ENCODE measurements at regions not wholly inside any gene's neighbourhood (a gene's known extent, or its start where the extent isn't known, plus 50 kb on each side); places are given as distances from the start of the nearest gene placed in this dataset.
"Not testable (repeated sequence)": the region's sequence is repeated elsewhere in the genome, so short reads cannot be mapped to it uniquely, and the experiment has no call there.

- no peak overlapping the region for H3K4me3 ChIP-seq (replicated peaks; ENCODE audit: insufficient read depth, low read length)
- H3K27me3 ChIP-seq (ENCODE audit: insufficient read depth, poor library complexity, severe bottlenecking), result no peaks in the 10 kb centered on the region
Observed at GRCh38 chr14:35213869-35214387, 78.3 kb upstream of the PSMA6 start.

GRCh38 chr14:35214402-35214801 lies 77.8 kb upstream of the PSMA6 start:
- H3K27me3 ChIP-seq (ENCODE audit: insufficient read depth, poor library complexity, severe bottlenecking); H3K27ac ChIP-seq (replicated peaks); H3K4me3 ChIP-seq (replicated peaks; ENCODE audit: insufficient read depth, low read length); DNase-seq (ENCODE audit: low read depth in 1 of 2, low spot score in 1 of 2): not testable (repeated sequence)

More at GRCh38 chr14:35213869-35214387, 78.3 kb upstream of the PSMA6 start:
- DNase-seq (ENCODE audit: low read depth in 1 of 2, low spot score in 1 of 2), result no peak
- H3K27ac ChIP-seq (replicated peaks), result no peak overlapping the region
- TF ChIP-seq GABPA (IDR thresholded peaks at IDR 0.05; ENCODE audit: low read depth), result no peak
- no peak for TF ChIP-seq SPI1 (IDR thresholded peaks at IDR 0.05; ENCODE audit: borderline replicate concordance, low read depth)
- TF ChIP-seq POLR2AphosphoS5 (IDR thresholded peaks at IDR 0.05; ENCODE audit: low read depth), result no peak
- no peak for TF ChIP-seq REST (IDR thresholded peaks at IDR 0.05; ENCODE audit: insufficient replicate concordance, low read depth)
- no peak for TF ChIP-seq CTCF (IDR thresholded peaks at IDR 0.05; ENCODE audit: insufficient read depth, low read length)

GRCh38 chr14:35215110-35215813 lies 76.9 kb upstream of the PSMA6 start:
- no peaks in the 10 kb centered on the region for H3K27me3 ChIP-seq (ENCODE audit: insufficient read depth, poor library complexity, severe bottlenecking)
- TF ChIP-seq CTCF (IDR thresholded peaks at IDR 0.05; ENCODE audit: insufficient read depth, low read length), result no peak
- TF ChIP-seq GABPA (IDR thresholded peaks at IDR 0.05; ENCODE audit: low read depth), result no peak
- TF ChIP-seq SPI1 (IDR thresholded peaks at IDR 0.05; ENCODE audit: borderline replicate concordance, low read depth), result no peak
- no peak for TF ChIP-seq POLR2AphosphoS5 (IDR thresholded peaks at IDR 0.05; ENCODE audit: low read depth)
- TF ChIP-seq REST (IDR thresholded peaks at IDR 0.05; ENCODE audit: insufficient replicate concordance, low read depth), result no peak
- no peak overlapping the region for H3K4me3 ChIP-seq (replicated peaks; ENCODE audit: insufficient read depth, low read length)
- no peak overlapping the region for H3K27ac ChIP-seq (replicated peaks)
- DNase-seq (ENCODE audit: low read depth in 1 of 2, low spot score in 1 of 2), result no peak

- not testable (repeated sequence) for H3K4me3 ChIP-seq (replicated peaks; ENCODE audit: insufficient read depth, low read length)
Observed at GRCh38 chr14:35218176-35218575, 74.0 kb upstream of the PSMA6 start.

GRCh38 chr14:35218963-35219362 lies 73.2 kb upstream of the PSMA6 start:
- no peaks in the 10 kb centered on the region for H3K27me3 ChIP-seq (ENCODE audit: insufficient read depth, poor library complexity, severe bottlenecking)
- DNase-seq (ENCODE audit: low read depth in 1 of 2, low spot score in 1 of 2), result no peak
- no peak overlapping the region for H3K27ac ChIP-seq (replicated peaks)
- no peak for TF ChIP-seq GABPA (IDR thresholded peaks at IDR 0.05; ENCODE audit: low read depth)
- no peak for TF ChIP-seq CTCF (IDR thresholded peaks at IDR 0.05; ENCODE audit: insufficient read depth, low read length)
- no peak for TF ChIP-seq SPI1 (IDR thresholded peaks at IDR 0.05; ENCODE audit: borderline replicate concordance, low read depth)
- no peak for TF ChIP-seq REST (IDR thresholded peaks at IDR 0.05; ENCODE audit: insufficient replicate concordance, low read depth)
- TF ChIP-seq POLR2AphosphoS5 (IDR thresholded peaks at IDR 0.05; ENCODE audit: low read depth), result no peak
- H3K4me3 ChIP-seq (replicated peaks; ENCODE audit: insufficient read depth, low read length), result no peak overlapping the region

More at GRCh38 chr14:35218176-35218575, 74.0 kb upstream of the PSMA6 start:
- not testable (repeated sequence) for H3K27ac ChIP-seq (replicated peaks); H3K27me3 ChIP-seq (ENCODE audit: insufficient read depth, poor library complexity, severe bottlenecking); DNase-seq (ENCODE audit: low read depth in 1 of 2, low spot score in 1 of 2)

Data from HL-60 (cell line).